ENCODE measurements at regions not wholly inside any gene's neighbourhood (a gene's known extent, or its start where the extent isn't known, plus 50 kb on each side); places are given as distances from the start of the nearest gene placed in this dataset.

DNA sequence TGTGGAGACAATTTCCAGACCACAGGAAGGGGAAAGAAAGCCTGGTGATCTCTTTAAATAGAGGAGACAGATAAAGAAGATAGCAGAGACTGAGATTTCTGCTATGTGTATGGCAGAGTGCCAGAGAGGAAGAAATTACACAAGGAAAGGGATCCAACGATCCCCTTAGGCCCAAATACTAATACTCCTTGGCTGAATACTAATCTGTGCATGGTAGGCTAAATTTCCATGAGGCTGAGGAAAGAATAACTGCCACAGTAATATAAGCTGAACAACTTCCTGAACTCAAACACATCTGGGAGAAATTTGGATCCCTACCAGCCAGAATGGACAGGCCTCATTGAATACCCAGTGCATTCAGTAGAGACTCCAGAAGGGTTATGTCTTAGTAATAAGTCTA, 83.3 kb upstream of the TNFAIP3 start:
- TF ChIP-seq SNAI2 (CRISPR knock-in tag; IDR thresholded peaks at IDR 0.05) (no peak), RARB (CRISPR knock-in tag; IDR thresholded peaks at IDR 0.05) (no peak), ZFP30 (CRISPR knock-in tag; IDR thresholded peaks at IDR 0.05) (no peak), ZNF70 (CRISPR knock-in tag; IDR thresholded peaks at IDR 0.05) (no peak), ZC3H10 (CRISPR knock-in tag; IDR thresholded peaks at IDR 0.05) (no peak), TCF4 (CRISPR knock-in tag; IDR thresholded peaks at IDR 0.05; ENCODE audit: borderline replicate concordance) (no peak), ARNTL (CRISPR knock-in tag; IDR thresholded peaks at IDR 0.05; ENCODE audit: borderline replicate concordance, low read depth) (no peak)
- TF ChIP-seq, protein P1, sequence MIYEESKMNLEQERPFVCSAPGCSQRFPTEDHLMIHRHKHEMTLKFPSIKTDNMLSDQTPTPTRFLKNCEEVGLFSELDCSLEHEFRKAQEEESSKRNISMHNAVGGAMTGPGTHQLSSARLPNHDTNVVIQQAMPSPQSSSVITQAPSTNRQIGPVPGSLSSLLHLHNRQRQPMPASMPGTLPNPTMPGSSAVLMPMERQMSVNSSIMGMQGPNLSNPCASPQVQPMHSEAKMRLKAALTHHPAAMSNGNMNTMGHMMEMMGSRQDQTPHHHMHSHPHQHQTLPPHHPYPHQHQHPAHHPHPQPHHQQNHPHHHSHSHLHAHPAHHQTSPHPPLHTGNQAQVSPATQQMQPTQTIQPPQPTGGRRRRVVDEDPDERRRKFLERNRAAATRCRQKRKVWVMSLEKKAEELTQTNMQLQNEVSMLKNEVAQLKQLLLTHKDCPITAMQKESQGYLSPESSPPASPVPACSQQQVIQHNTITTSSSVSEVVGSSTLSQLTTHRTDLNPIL (CRISPR knock-in tag; IDR thresholded peaks at IDR 0.05; ENCODE audit: low read depth), result no peak
